ENCODE measurements at regions not wholly inside any gene's neighbourhood (a gene's known extent, or its start where the extent isn't known, plus 50 kb on each side); places are given as distances from the start of the nearest gene placed in this dataset.

DNA sequence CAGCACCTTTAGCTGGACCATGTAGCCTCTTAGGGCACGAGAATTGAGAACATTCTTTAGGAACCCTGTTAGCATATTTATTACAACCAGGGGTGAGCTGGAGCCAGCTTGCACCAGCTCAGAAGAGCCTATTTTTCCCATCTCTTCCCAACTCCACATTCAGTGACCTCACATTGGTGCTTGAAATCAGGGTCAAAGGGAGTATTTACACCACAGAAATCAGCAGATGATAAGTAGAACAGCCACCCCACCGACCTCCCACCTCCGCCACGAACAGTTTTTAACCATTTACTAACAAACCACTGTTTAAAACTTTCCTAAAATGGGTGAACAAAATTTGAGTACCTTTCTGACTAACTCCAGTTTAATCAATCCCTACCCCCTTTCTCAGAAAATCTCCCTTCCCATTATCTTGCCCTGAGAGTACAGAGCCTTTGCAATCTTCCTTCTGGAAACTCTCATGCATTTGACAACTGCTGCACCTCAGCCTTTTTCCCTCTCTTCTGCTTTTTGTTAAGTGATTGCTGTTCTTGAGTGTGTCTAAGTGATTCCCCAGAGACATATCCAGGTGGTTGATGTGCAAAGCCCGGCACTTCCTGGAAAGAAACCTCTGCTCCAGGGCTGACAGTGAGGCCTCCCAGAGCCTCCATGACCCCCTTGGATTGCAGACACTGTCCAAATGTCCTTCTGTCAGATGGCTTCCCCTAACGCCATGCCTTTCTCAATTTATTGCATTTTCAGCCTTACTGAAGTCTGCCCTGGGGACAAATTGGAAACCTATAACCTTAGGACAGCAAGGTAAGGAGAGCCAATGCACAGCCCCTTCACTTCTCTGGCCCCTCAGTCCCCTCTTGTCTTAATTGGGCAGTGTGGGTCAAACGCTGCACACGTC is 389.5 kb upstream of the TNP1 start:
- Histone ChIP-seq H3K4me3 (ENCODE audit: insufficient read depth, low read length, poor library complexity, severe bottlenecking) (no peak overlapping the region), H3K27me3 (ENCODE audit: low read length) (no peaks in the 10 kb centered on the region), H3K9me2 (replicated peaks; ENCODE audit: insufficient read depth, low read length) (no peaks in the 10 kb centered on the region), H3K27ac (ENCODE audit: low read depth, low read length) (no peak overlapping the region), H3K4me2 (ENCODE audit: low read depth, low read length, poor library complexity, severe bottlenecking) (no peak overlapping the region), H3F3A (ENCODE audit: insufficient read depth) (no peaks in the 10 kb centered on the region), H3K9ac (ENCODE audit: low read length) (no peak overlapping the region), H3K9me3 (ENCODE audit: insufficient read depth, low read length) (no peaks in the 10 kb centered on the region), H2AFZ (ENCODE audit: low read depth, low read length, severe bottlenecking) (no peak overlapping the region), H3K79me2 (ENCODE audit: insufficient read depth, low read length) (no peaks in the 10 kb centered on the region), H3K36me3 (ENCODE audit: low read length) (no peaks in the 10 kb centered on the region), H4K20me1 (ENCODE audit: low read depth, low read length) (no peaks in the 10 kb centered on the region)
- no peak for TF ChIP-seq EZH2phosphoT487 (conservative IDR thresholded peaks at IDR 0.05; ENCODE audit: low read length)
- TF ChIP-seq, protein P1, sequence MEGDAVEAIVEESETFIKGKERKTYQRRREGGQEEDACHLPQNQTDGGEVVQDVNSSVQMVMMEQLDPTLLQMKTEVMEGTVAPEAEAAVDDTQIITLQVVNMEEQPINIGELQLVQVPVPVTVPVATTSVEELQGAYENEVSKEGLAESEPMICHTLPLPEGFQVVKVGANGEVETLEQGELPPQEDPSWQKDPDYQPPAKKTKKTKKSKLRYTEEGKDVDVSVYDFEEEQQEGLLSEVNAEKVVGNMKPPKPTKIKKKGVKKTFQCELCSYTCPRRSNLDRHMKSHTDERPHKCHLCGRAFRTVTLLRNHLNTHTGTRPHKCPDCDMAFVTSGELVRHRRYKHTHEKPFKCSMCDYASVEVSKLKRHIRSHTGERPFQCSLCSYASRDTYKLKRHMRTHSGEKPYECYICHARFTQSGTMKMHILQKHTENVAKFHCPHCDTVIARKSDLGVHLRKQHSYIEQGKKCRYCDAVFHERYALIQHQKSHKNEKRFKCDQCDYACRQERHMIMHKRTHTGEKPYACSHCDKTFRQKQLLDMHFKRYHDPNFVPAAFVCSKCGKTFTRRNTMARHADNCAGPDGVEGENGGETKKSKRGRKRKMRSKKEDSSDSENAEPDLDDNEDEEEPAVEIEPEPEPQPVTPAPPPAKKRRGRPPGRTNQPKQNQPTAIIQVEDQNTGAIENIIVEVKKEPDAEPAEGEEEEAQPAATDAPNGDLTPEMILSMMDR (IDR thresholded peaks at IDR 0.05; ENCODE audit: insufficient read depth, low read length, poor library complexity, severe bottlenecking), result no peak

DNA sequence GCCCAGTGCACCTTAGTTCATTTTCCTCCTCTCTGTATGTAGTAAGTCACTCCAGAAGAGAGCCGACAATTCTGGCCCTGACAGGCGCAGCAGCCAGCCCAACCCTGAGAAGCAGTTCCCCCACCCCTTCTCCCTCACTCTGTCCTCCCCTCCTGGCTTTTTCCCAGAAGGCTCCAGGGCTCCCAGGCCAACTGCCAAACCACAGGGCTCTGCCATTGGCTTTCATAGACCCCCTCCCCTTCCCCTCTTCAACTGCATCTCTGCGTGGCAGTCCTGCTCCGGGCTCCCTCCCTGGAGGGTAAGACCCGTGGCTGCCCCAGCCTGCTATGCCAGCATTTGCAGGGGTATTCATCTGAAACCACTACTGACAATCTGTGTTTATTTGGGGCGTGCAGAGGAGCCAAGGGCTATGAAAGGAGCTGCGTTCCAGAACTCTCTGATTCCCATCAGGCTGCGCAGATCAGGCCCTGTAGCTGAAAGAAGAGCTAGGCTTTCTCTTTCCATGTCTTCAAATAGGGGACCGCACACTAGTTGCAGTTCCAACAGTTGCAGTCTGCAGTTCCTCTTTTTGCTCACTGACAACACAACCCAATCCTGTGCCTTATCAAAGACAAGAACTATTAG is 388.6 kb upstream of the TNP1 start:
- Histone ChIP-seq H3K4me3 (ENCODE audit: insufficient read depth, low read length, poor library complexity, severe bottlenecking) (no peak overlapping the region), H3K4me2 (ENCODE audit: low read depth, low read length, poor library complexity, severe bottlenecking) (no peak overlapping the region), H2AFZ (ENCODE audit: low read depth, low read length, severe bottlenecking) (no peak overlapping the region), H3K9me2 (replicated peaks; ENCODE audit: insufficient read depth, low read length) (no peaks in the 10 kb centered on the region), H3K9me3 (ENCODE audit: insufficient read depth, low read length) (no peaks in the 10 kb centered on the region), H3K9ac (ENCODE audit: low read length) (no peak overlapping the region), H3K27ac (ENCODE audit: low read depth, low read length) (no peak overlapping the region), H3K27me3 (ENCODE audit: low read length) (no peaks in the 10 kb centered on the region), H4K20me1 (ENCODE audit: low read depth, low read length) (no peaks in the 10 kb centered on the region), H3F3A (ENCODE audit: insufficient read depth) (no peaks in the 10 kb centered on the region), H3K36me3 (ENCODE audit: low read length) (no peaks in the 10 kb centered on the region), H3K79me2 (ENCODE audit: insufficient read depth, low read length) (no peaks in the 10 kb centered on the region)
- no peak for TF ChIP-seq EZH2phosphoT487 (conservative IDR thresholded peaks at IDR 0.05; ENCODE audit: low read length)

DNA sequence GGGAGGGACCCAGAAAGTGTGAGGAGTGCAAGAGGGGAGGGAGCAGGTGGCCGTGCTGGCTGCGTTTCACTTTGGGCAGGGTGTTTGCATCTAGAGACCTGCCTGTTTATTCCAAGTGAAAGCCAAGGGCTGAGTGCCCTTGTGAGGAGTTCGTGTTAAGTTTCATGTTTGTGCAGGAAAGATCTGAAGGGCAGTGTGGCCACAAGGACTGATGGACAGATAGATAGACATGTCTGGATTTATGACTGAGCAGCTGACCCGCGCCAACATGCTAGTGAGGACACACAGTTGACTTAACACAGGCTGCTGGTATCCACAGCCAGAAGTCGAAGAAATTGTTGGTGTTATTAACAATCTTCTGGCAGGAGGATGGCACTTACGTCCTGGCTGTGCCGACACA is 387.6 kb upstream of the TNP1 start:
- Histone ChIP-seq H3K9me2 (replicated peaks; ENCODE audit: insufficient read depth, low read length) (no peaks in the 10 kb centered on the region), H3K9me3 (ENCODE audit: insufficient read depth, low read length) (no peaks in the 10 kb centered on the region), H3K36me3 (ENCODE audit: low read length) (no peaks in the 10 kb centered on the region), H4K20me1 (ENCODE audit: low read depth, low read length) (no peaks in the 10 kb centered on the region), H3K4me2 (ENCODE audit: low read depth, low read length, poor library complexity, severe bottlenecking) (no peak overlapping the region), H3F3A (ENCODE audit: insufficient read depth) (no peaks in the 10 kb centered on the region), H3K79me2 (ENCODE audit: insufficient read depth, low read length) (no peaks in the 10 kb centered on the region), H3K4me3 (ENCODE audit: insufficient read depth, low read length, poor library complexity, severe bottlenecking) (no peak overlapping the region), H3K27ac (ENCODE audit: low read depth, low read length) (no peak overlapping the region), H2AFZ (ENCODE audit: low read depth, low read length, severe bottlenecking) (no peak overlapping the region), H3K27me3 (ENCODE audit: low read length) (no peaks in the 10 kb centered on the region), H3K9ac (ENCODE audit: low read length) (no peak overlapping the region)
- TF ChIP-seq EZH2phosphoT487 (conservative IDR thresholded peaks at IDR 0.05; ENCODE audit: low read length), result no peak
- TF ChIP-seq, protein P1 (IDR thresholded peaks at IDR 0.05; ENCODE audit: insufficient read depth, low read length, poor library complexity, severe bottlenecking), result no peak

GRCh38 chr2:217246108-217246507 is 386.2 kb upstream of the TNP1 start:
- no peaks in the 10 kb centered on the region for H3K79me2 ChIP-seq (ENCODE audit: insufficient read depth, low read length)
- H3F3A ChIP-seq (ENCODE audit: insufficient read depth), result no peaks in the 10 kb centered on the region
- TF ChIP-seq, protein P1 (IDR thresholded peaks at IDR 0.05; ENCODE audit: insufficient read depth, low read length, poor library complexity, severe bottlenecking), result no peak
- TF ChIP-seq EZH2phosphoT487 (conservative IDR thresholded peaks at IDR 0.05; ENCODE audit: low read length), result no peak
- no peak overlapping the region for H2AFZ ChIP-seq (ENCODE audit: low read depth, low read length, severe bottlenecking)
- no peaks in the 10 kb centered on the region for H3K27me3 ChIP-seq (ENCODE audit: low read length)
- no peak overlapping the region for H3K9ac ChIP-seq (ENCODE audit: low read length)
- no peak overlapping the region for H3K4me2 ChIP-seq (ENCODE audit: low read depth, low read length, poor library complexity, severe bottlenecking)
- no peaks in the 10 kb centered on the region for H3K36me3 ChIP-seq (ENCODE audit: low read length)
- H4K20me1 ChIP-seq (ENCODE audit: low read depth, low read length), result no peaks in the 10 kb centered on the region
- no peak overlapping the region for H3K4me3 ChIP-seq (ENCODE audit: insufficient read depth, low read length, poor library complexity, severe bottlenecking)
- no peaks in the 10 kb centered on the region for H3K9me3 ChIP-seq (ENCODE audit: insufficient read depth, low read length)
- no peak overlapping the region for H3K27ac ChIP-seq (ENCODE audit: low read depth, low read length)
- no peaks in the 10 kb centered on the region for H3K9me2 ChIP-seq (replicated peaks; ENCODE audit: insufficient read depth, low read length)

Measured in SU-DHL-6 (cell line).